ENCODE measurements at regions not wholly inside any gene's neighbourhood (a gene's known extent, or its start where the extent isn't known, plus 50 kb on each side); places are given as distances from the start of the nearest gene placed in this dataset.

DNA sequence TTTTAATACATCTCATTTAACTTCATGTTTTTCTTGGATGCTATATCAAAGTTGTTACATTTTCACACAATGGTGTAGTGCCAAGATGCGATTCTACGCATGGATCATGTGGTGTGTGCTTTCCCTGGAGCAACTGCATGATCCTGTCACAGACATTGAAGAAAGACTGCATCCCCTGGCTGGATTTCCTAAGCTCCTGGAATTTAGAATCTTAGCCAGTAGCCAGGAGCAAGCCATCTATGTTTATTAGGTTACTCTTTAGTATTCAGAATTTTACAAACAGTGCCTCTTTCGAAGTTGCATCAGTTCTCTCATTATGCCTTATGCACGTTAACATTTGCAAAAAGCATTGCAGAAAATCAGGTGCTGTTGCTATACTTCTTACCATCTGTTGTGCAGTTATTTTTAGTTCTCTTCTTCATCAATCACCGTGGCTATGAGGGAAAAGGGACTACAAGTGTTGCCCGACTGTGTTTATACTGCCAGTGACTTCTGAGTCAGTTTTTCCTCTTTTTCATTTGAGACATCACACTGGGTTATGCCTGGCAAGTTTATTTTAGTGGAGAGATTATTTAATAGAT is 584.2 kb downstream of the BCKDHB start:
- no peak overlapping the region for H3K4me3 ChIP-seq (ENCODE audit: low read length)
- no peaks in the 10 kb centered on the region for H3K9me3 ChIP-seq (ENCODE audit: control insufficient read depth, low read depth, low read length)
- no peaks in the 10 kb centered on the region for H3K36me3 ChIP-seq (ENCODE audit: control insufficient read depth, low read depth, low read length)
- no peak overlapping the region for H3K27ac ChIP-seq (ENCODE audit: low read length)
- H3K9ac ChIP-seq (ENCODE audit: low read length) = no peak overlapping the region
- no peaks in the 10 kb centered on the region for H3K27me3 ChIP-seq (ENCODE audit: control insufficient read depth, insufficient read depth, low read length)
- no peaks in the 10 kb centered on the region for H3K4me1 ChIP-seq (ENCODE audit: control insufficient read depth, low read depth, low read length)

DNA sequence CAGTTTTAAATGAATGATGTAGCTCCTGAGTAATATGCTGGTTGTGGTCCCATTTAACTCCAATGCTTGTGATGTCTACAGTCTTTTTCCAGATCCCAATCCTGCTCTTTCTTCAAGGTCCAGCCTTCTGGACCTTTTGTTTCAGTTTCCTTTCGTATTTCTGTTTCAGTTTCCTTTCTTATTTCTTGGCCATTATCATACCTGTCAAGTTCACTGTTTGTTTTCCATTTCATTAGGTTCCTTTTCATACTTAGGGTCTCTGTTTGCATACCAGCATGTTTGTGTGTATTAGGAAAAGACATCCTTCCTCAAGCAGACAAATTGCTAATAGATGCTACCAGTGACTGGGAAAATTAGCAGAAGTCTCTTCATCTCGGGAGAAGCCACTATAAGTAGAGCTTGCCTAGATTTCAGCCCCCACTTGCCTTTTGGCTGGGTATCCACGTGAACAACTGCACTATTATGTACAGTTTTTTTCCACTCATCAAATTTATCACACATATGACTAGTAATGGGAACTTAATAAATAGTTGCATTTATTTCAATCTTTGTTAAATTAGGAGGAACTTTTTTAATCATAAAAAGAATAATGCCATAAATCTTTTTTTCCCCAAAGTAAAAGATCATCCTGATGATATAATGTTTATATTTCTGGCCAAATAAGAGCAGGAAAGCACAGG is 583.4 kb downstream of the BCKDHB start:
- H3K9ac ChIP-seq (ENCODE audit: low read length) = no peak overlapping the region
- H3K27me3 ChIP-seq (ENCODE audit: control insufficient read depth, insufficient read depth, low read length) = no peaks in the 10 kb centered on the region
- H3K36me3 ChIP-seq (ENCODE audit: control insufficient read depth, low read depth, low read length) = no peaks in the 10 kb centered on the region
- H3K4me3 ChIP-seq (ENCODE audit: low read length) = no peak overlapping the region
- H3K4me1 ChIP-seq (ENCODE audit: control insufficient read depth, low read depth, low read length) = no peaks in the 10 kb centered on the region
- H3K9me3 ChIP-seq (ENCODE audit: control insufficient read depth, low read depth, low read length) = no peaks in the 10 kb centered on the region
- no peak overlapping the region for H3K27ac ChIP-seq (ENCODE audit: low read length)

DNA sequence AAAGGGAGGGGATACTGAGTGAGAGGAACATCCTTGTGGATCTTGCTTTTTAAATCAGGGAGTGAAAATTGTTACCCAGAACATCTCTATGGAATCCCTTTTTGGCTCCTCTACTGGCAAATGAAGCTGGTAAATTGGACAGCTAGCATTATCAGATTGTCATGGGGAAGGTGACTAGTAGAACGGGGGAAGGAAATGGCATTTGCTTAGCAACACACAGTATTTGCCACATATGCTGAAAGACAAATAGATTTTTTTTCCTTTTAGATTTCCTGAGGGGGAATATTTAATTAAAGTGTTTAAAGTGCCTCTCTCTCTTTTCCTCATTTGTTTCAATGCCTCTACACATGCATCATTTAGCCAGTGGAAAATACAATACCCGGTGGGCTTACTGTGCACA is 573.5 kb downstream of the BCKDHB start:
- H3K4me3 ChIP-seq (ENCODE audit: low read length) = no peak overlapping the region
- H3K9me3 ChIP-seq (ENCODE audit: control insufficient read depth, low read depth, low read length) = peaks cover 7% of the 10 kb centered on the region
- H3K27ac ChIP-seq (ENCODE audit: low read length) = no peak overlapping the region
- no peaks in the 10 kb centered on the region for H3K4me1 ChIP-seq (ENCODE audit: control insufficient read depth, low read depth, low read length)
- H3K9ac ChIP-seq (ENCODE audit: low read length) = no peak overlapping the region
- no peaks in the 10 kb centered on the region for H3K27me3 ChIP-seq (ENCODE audit: control insufficient read depth, insufficient read depth, low read length)
- H3K36me3 ChIP-seq (ENCODE audit: control insufficient read depth, low read depth, low read length) = no peaks in the 10 kb centered on the region

DNA sequence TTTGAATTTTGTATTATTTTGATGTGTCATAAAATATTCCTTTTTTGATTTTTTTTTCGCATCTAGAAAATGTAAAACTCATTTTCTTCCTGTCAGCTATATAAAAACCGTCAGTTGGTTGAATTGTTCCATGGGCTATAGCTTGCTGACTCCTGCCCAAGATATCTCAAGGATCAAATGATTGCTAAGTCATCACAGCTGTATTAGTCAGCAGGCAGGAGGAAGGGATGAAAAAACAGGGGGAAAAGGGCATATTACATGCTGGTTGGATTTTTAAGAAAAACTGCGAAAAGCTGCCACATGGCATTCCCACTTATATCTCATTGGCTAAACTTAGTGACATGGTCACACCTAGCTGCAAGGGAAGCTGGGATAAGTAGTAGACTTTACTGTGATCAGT is 569.9 kb downstream of the BCKDHB start:
- Histone ChIP-seq H3K4me3 (ENCODE audit: low read length) (no peak overlapping the region), H3K36me3 (ENCODE audit: control insufficient read depth, low read depth, low read length) (no peaks in the 10 kb centered on the region), H3K4me1 (ENCODE audit: control insufficient read depth, low read depth, low read length) (no peaks in the 10 kb centered on the region), H3K27ac (ENCODE audit: low read length) (no peak overlapping the region), H3K9ac (ENCODE audit: low read length) (no peak overlapping the region), H3K27me3 (ENCODE audit: control insufficient read depth, insufficient read depth, low read length) (no peaks in the 10 kb centered on the region), H3K9me3 (ENCODE audit: control insufficient read depth, low read depth, low read length) (peaks cover 7% of the 10 kb centered on the region)

DNA sequence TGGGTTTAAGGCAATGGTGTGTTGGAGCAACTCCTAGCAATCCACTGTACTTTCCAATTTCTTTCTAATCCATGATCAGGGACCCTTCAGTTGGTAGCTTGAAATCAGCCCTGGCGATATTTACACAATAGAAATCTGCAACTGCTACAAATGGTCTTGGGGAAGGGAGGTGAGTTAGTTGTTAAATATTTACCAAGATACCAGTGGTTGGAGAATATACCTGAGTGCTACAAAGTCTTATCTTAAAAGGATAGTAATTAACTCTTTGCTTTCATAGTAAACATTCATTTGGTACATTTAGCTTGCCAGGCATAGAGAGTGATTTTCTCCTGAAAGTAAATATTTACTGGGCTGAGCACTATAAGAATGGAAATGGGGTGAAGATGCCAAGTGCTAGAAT is 568.2 kb downstream of the BCKDHB start:
- Histone ChIP-seq H3K36me3 (ENCODE audit: control insufficient read depth, low read depth, low read length) (no peaks in the 10 kb centered on the region), H3K9ac (ENCODE audit: low read length) (no peak overlapping the region), H3K4me3 (ENCODE audit: low read length) (no peak overlapping the region), H3K27ac (ENCODE audit: low read length) (no peak overlapping the region), H3K27me3 (ENCODE audit: control insufficient read depth, insufficient read depth, low read length) (no peaks in the 10 kb centered on the region), H3K9me3 (ENCODE audit: control insufficient read depth, low read depth, low read length) (peaks cover 7% of the 10 kb centered on the region), H3K4me1 (ENCODE audit: control insufficient read depth, low read depth, low read length) (no peaks in the 10 kb centered on the region)

DNA sequence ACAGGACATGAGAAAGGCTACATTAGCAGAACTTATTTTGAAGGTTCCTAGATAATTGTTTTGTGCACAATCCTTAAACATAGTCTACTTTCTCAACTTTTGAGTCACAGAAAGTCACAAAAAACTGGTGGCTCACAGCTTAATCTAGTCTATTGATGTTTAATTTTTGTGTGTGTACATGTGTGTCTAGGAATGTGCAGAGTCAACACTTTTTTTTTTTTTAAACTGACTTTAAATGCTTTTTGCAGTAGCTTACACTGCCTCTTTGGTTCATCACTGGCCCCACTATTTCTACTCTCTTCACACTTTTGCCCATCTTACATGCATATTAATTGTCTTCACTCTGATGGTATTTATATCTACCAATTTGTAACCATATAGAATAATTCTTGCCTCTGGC is 566.9 kb downstream of the BCKDHB start:
- Histone ChIP-seq H3K9ac (ENCODE audit: low read length) (no peak overlapping the region), H3K27me3 (ENCODE audit: control insufficient read depth, insufficient read depth, low read length) (no peaks in the 10 kb centered on the region), H3K27ac (ENCODE audit: low read length) (no peak overlapping the region), H3K9me3 (ENCODE audit: control insufficient read depth, low read depth, low read length) (peaks cover 7% of the 10 kb centered on the region), H3K4me3 (ENCODE audit: low read length) (no peak overlapping the region), H3K4me1 (ENCODE audit: control insufficient read depth, low read depth, low read length) (no peaks in the 10 kb centered on the region), H3K36me3 (ENCODE audit: control insufficient read depth, low read depth, low read length) (no peaks in the 10 kb centered on the region)

DNA sequence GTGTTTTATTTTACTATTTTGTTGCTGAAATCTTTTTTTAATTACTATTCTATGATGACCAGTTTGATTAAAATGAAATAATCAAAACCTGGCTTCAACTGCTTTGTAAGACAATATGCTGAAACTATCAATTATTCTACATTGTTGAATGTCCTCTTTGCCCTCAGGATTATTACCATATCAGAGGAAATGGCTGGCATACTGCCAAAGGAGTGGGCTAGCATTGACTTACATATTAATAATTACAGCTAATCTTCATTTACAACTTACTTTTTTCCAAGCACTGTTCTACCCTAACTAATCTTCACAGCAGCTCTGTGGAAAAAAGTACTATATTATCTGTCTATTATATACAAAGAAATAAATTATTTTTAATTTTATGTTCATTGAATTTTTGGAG is 560.5 kb downstream of the BCKDHB start:
- H3K4me1 ChIP-seq (ENCODE audit: control insufficient read depth, low read depth, low read length) = no peaks in the 10 kb centered on the region

DNA sequence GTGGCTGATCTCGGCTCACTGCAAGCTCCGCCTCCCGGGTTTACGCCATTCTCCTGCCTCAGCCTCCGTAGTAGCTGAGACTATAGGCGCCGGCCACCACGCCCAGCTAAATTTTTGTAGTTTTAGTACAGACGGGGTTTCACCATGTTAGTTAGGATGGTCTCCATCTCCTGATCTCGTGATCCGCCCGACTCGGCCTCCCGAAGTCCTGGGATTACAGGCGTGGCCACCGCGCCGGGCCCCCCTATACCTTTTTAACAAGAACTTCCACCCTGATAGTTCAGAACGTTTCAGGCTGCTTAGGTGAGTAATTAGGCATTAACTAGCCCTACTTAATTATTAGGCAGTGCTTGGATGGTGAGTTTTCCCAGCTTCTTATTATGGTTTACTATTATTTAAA is 552.5 kb downstream of the BCKDHB start:
- no peaks in the 10 kb centered on the region for H3K36me3 ChIP-seq (ENCODE audit: control insufficient read depth, low read depth, low read length)
- H3K27me3 ChIP-seq (ENCODE audit: control insufficient read depth, insufficient read depth, low read length) = no peaks in the 10 kb centered on the region
- H3K4me1 ChIP-seq (ENCODE audit: control insufficient read depth, low read depth, low read length) = no peaks in the 10 kb centered on the region
- H3K4me3 ChIP-seq (ENCODE audit: low read length) = no peak overlapping the region
- H3K9me3 ChIP-seq (ENCODE audit: control insufficient read depth, low read depth, low read length) = no peaks in the 10 kb centered on the region
- no peak overlapping the region for H3K27ac ChIP-seq (ENCODE audit: low read length)
- H3K9ac ChIP-seq (ENCODE audit: low read length) = no peak overlapping the region

More for the DNA sequence above, 560.5 kb downstream of the BCKDHB start:
- no peak overlapping the region for H3K9ac ChIP-seq (ENCODE audit: low read length)
- H3K4me3 ChIP-seq (ENCODE audit: low read length) = no peak overlapping the region
- no peaks in the 10 kb centered on the region for H3K9me3 ChIP-seq (ENCODE audit: control insufficient read depth, low read depth, low read length)
- H3K36me3 ChIP-seq (ENCODE audit: control insufficient read depth, low read depth, low read length) = no peaks in the 10 kb centered on the region
- H3K27ac ChIP-seq (ENCODE audit: low read length) = no peak overlapping the region
- no peaks in the 10 kb centered on the region for H3K27me3 ChIP-seq (ENCODE audit: control insufficient read depth, insufficient read depth, low read length)

DNA sequence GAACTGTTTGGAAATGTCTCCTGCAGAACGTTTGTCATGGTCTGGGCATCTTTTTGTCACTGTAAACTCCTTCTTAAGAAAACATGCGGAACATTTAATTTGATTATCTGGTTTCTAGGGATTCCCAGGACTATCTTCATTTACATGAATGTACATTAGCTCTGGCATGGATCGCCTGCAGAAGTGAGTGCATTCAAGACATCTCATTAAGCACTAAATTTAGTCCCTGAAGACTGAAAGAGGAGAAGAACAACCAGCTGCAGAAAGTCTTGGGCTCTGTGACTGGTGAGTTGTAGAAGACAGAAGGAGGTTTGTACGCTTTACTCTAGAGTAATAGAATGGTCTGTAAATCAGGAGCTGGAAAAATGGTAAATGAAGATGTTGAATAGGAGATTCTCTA is 540.7 kb downstream of the BCKDHB start:
- Histone ChIP-seq H3K4me3 (ENCODE audit: low read length) (no peak overlapping the region), H3K9ac (ENCODE audit: low read length) (no peak overlapping the region), H3K27me3 (ENCODE audit: control insufficient read depth, insufficient read depth, low read length) (no peaks in the 10 kb centered on the region), H3K9me3 (ENCODE audit: control insufficient read depth, low read depth, low read length) (no peaks in the 10 kb centered on the region), H3K4me1 (ENCODE audit: control insufficient read depth, low read depth, low read length) (peaks cover 5% of the 10 kb centered on the region), H3K27ac (ENCODE audit: low read length) (no peak overlapping the region), H3K36me3 (ENCODE audit: control insufficient read depth, low read depth, low read length) (no peaks in the 10 kb centered on the region)

DNA sequence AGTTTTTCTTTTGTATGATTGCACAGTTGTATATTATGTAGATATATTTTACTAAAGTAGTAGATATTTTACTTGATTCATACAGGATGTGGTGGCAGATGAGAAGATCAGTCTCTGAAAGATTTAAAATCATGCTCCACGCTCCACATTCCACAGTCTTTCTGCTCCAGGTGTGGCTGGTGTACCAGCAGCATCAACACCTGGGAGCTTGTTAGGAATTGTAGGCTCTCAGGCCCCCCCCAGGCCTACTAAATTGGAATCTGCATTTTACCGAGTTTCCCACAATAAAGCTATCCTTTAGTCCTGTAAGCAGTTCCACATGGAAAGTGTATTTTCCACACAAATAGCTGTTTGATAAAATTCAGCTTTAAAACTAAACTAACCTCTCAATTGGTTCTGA is 537.4 kb downstream of the BCKDHB start:
- Histone ChIP-seq H3K36me3 (ENCODE audit: control insufficient read depth, low read depth, low read length) (no peaks in the 10 kb centered on the region), H3K27me3 (ENCODE audit: control insufficient read depth, insufficient read depth, low read length) (no peaks in the 10 kb centered on the region), H3K9me3 (ENCODE audit: control insufficient read depth, low read depth, low read length) (no peaks in the 10 kb centered on the region), H3K9ac (ENCODE audit: low read length) (no peak overlapping the region), H3K4me1 (ENCODE audit: control insufficient read depth, low read depth, low read length) (peaks cover 7% of the 10 kb centered on the region), H3K27ac (ENCODE audit: low read length) (no peak overlapping the region), H3K4me3 (ENCODE audit: low read length) (no peak overlapping the region)

DNA sequence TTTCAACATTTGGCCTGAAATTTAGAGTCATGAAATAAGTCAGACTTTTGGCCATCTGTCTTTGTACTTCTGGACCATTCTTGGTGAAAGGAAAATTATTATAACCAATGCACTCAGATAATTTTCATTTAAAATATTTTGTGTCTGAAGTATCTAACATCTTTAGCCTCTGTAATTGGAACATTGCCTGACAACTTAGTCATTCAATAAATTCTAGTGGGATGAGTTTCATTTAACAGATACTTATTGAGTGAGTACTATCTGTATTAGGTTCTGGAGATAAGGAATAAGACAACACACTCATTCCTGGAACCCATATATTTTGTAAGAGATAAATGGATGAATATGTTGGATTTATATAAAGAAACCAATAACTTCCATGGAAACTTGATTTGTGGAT is 536.0 kb downstream of the BCKDHB start:
- Histone ChIP-seq H3K9me3 (ENCODE audit: control insufficient read depth, low read depth, low read length) (no peaks in the 10 kb centered on the region), H3K27me3 (ENCODE audit: control insufficient read depth, insufficient read depth, low read length) (no peaks in the 10 kb centered on the region), H3K9ac (ENCODE audit: low read length) (no peak overlapping the region), H3K36me3 (ENCODE audit: control insufficient read depth, low read depth, low read length) (no peaks in the 10 kb centered on the region), H3K4me1 (ENCODE audit: control insufficient read depth, low read depth, low read length) (peaks cover 8% of the 10 kb centered on the region), H3K27ac (ENCODE audit: low read length) (no peak overlapping the region), H3K4me3 (ENCODE audit: low read length) (no peak overlapping the region)

DNA sequence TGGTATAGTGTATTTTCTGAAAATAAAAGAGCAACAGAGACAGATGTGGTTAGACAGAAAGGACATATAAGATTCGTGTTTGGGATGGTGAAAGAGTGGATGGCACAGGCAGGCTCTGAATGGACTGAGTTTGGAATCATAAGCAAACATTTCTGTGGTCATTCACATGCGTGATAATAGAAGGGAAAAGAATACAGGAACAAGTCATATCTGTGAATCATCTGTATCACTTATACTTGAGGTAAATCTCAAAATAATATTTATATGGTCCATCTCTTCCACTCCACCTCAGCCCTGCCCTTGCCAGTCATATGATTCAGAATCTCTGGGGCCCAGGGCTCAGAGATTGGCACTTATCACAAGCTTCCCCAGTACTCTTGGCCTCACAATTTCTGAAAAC is 535.1 kb downstream of the BCKDHB start:
- Histone ChIP-seq H3K27ac (ENCODE audit: low read length) (no peak overlapping the region), H3K4me1 (ENCODE audit: control insufficient read depth, low read depth, low read length) (peaks cover 3% of the 10 kb centered on the region)

More for the DNA sequence above, 535.1 kb downstream of the BCKDHB start:
- H3K4me3 ChIP-seq (ENCODE audit: low read length) = no peak overlapping the region
- H3K9me3 ChIP-seq (ENCODE audit: control insufficient read depth, low read depth, low read length) = no peaks in the 10 kb centered on the region
- H3K27me3 ChIP-seq (ENCODE audit: control insufficient read depth, insufficient read depth, low read length) = no peaks in the 10 kb centered on the region
- no peak overlapping the region for H3K9ac ChIP-seq (ENCODE audit: low read length)
- H3K36me3 ChIP-seq (ENCODE audit: control insufficient read depth, low read depth, low read length) = no peaks in the 10 kb centered on the region

All from iPS-18a (cell line).